Loucy (cell line): ENCODE measurements at regions not wholly inside any gene's neighbourhood (a gene's known extent, or its start where the extent isn't known, plus 50 kb on each side); places are given as distances from the start of the nearest gene placed in this dataset.

Source experiments
- H2AFZ ChIP-seq: fragments of 200-600 bp; sonication (generic); 2 replicates; pipeline ENCODE4 v1.6.0; 2016; ENCODE audit warnings: antibody characterized with exemption, mild to moderate bottlenecking, low read length, moderate library complexity
- H3F3A ChIP-seq: fragments of 200-600 bp; 2 replicates; pipeline ENCODE4 v1.6.0; 2016; ENCODE audit warnings: antibody characterized with exemption, low read depth, mild to moderate bottlenecking
- H3K27me3 ChIP-seq: fragments of 200-600 bp; sonication (generic); 2 replicates; pipeline ENCODE4 v1.6.1; 2014; ENCODE audit warnings: low read length, mild to moderate bottlenecking; ENCODE audit not compliant: insufficient read depth, poor library complexity, severe bottlenecking
- H3K36me3 ChIP-seq: fragments of 200-600 bp; sonication (generic); 2 replicates; pipeline ENCODE4 v1.6.1; 2016; ENCODE audit warnings: low read length; ENCODE audit not compliant: insufficient read depth
- H3K4me1 ChIP-seq: fragments of 200-600 bp; sonication (generic); 2 replicates; pipeline ENCODE4 v1.5.1; 2014; ENCODE audit warnings: low read length, mild to moderate bottlenecking; ENCODE audit not compliant: insufficient read depth, poor library complexity, severe bottlenecking
- H3K4me2 ChIP-seq: fragments of 200-600 bp; sonication (generic); 2 replicates; pipeline ENCODE4 v1.6.0; 2014; ENCODE audit warnings: antibody characterized with exemption, low read length, low read depth, mild to moderate bottlenecking; ENCODE audit not compliant: poor library complexity, severe bottlenecking
- H3K4me3 ChIP-seq: fragments of 200-600 bp; sonication (generic); 2 replicates; pipeline ENCODE4 v1.5.1; 2014; ENCODE audit warnings: low read length, mild to moderate bottlenecking, mixed read lengths; ENCODE audit not compliant: poor library complexity, severe bottlenecking
- H3K79me2 ChIP-seq: fragments of 200-600 bp; sonication (generic); 2 replicates; pipeline ENCODE4 v1.6.1; 2014; ENCODE audit warnings: low read length; ENCODE audit not compliant: insufficient read depth
- H3K9ac ChIP-seq: fragments of 200-600 bp; sonication (generic); 2 replicates; pipeline ENCODE4 v1.6.0; 2014; ENCODE audit warnings: mild to moderate bottlenecking, low read depth, low read length, moderate library complexity; ENCODE audit not compliant: poor library complexity, severe bottlenecking
- H3K9me2 ChIP-seq: fragments of 200-600 bp; sonication (generic); replicated peaks from 2 replicates; pipeline ENCODE4 v1.6.1; 2016; ENCODE audit warnings: low read depth, low read length, mixed read lengths
- H3K9me3 ChIP-seq: fragments of 200-600 bp; sonication (generic); 2 replicates; pipeline ENCODE4 v1.6.1; 2014; ENCODE audit warnings: mild to moderate bottlenecking, antibody characterized with exemption, low read length, low read depth; ENCODE audit not compliant: insufficient read depth
- H4K20me1 ChIP-seq: fragments of 200-600 bp; sonication (generic); 2 replicates; pipeline ENCODE4 v1.6.0; 2014; ENCODE audit warnings: antibody characterized with exemption, low read length, mild to moderate bottlenecking; ENCODE audit not compliant: insufficient read depth, poor library complexity, severe bottlenecking
- CTCF ChIP-seq: fragments of 200-600 bp; sonication (generic); conservative IDR thresholded peaks from 2 replicates; pipeline ENCODE4 v1.5.1; 2014; ENCODE audit warnings: mild to moderate bottlenecking, antibody characterized with exemption, low read length
- EZH2phosphoT487 ChIP-seq: fragments of 200-600 bp; IDR thresholded peaks from 2 replicates; pipeline ENCODE4 v1.6.1; 2018; ENCODE audit warnings: antibody characterized with exemption, mild to moderate bottlenecking, moderate library complexity, borderline replicate concordance

DNA sequence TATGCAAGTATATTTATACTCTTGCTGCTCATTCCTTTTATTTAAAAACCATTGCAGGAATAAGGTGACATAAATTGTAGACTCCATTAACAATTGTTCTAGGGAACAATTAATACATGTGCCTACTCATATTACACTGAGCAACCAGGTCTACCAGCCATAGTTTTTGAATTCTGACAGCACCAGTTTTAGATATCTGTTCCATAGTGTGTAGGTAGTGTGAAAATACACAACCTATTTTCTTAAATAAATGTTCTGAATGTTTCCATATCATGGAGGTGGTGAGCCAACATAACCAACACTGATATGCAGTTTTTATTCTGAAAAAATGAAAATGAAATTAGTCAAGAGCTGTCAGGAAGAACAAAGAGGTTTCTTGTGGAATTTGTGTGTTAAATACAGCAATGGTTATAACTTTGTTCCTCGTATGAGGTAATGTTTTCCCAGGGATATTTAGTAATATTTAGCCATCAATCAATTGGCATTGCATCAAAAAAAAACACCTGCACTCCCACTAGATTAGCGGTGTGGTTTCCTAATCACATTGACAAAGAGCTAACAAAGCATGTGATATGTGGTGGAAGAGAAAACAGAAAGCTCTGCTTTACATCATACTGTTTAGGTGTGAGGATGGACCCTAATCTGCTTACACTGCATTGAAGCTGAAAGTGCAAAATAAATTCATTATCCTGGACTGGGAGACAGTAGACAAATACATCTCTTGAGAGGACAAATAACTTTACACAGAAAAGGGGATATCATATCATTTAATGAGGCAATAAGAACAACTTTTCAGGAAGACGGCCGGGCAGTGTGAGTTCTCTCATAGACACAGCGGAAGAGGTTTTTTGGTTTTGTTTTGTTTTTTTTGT, 369.5 kb upstream of the THBS1 start:
- no peak for TF ChIP-seq CTCF
- no peak for TF ChIP-seq EZH2phosphoT487
- no peak overlapping the region for H2AFZ ChIP-seq

GRCh38 chr15:39213385-39213840, 367.5 kb upstream of the THBS1 start:
- no peak overlapping the region for H3K9ac ChIP-seq
- no peaks in the 10 kb centered on the region for H3K27me3 ChIP-seq
- H3K9me2 ChIP-seq, result no peaks in the 10 kb centered on the region
- H3K9me3 ChIP-seq, result no peaks in the 10 kb centered on the region
- H3K4me2 ChIP-seq, result no peak overlapping the region
- H3K4me1 ChIP-seq, result no peaks in the 10 kb centered on the region
- H3F3A ChIP-seq, result no peaks in the 10 kb centered on the region
- TF ChIP-seq EZH2phosphoT487 (no peak), CTCF (no peak)
- no peak overlapping the region for H2AFZ ChIP-seq
- no peaks in the 10 kb centered on the region for H4K20me1 ChIP-seq
- no peaks in the 10 kb centered on the region for H3K36me3 ChIP-seq
- H3K79me2 ChIP-seq, result no peaks in the 10 kb centered on the region
- no peak overlapping the region for H3K4me3 ChIP-seq

More for the DNA sequence above, 369.5 kb upstream of the THBS1 start:
- Histone ChIP-seq H3F3A (no peaks in the 10 kb centered on the region), H4K20me1 (no peaks in the 10 kb centered on the region), H3K79me2 (no peaks in the 10 kb centered on the region), H3K9me3 (no peaks in the 10 kb centered on the region), H3K4me2 (no peak overlapping the region), H3K4me3 (no peak overlapping the region), H3K9ac (no peak overlapping the region), H3K9me2 (no peaks in the 10 kb centered on the region), H3K36me3 (no peaks in the 10 kb centered on the region), H3K27me3 (no peaks in the 10 kb centered on the region), H3K4me1 (no peaks in the 10 kb centered on the region)

DNA sequence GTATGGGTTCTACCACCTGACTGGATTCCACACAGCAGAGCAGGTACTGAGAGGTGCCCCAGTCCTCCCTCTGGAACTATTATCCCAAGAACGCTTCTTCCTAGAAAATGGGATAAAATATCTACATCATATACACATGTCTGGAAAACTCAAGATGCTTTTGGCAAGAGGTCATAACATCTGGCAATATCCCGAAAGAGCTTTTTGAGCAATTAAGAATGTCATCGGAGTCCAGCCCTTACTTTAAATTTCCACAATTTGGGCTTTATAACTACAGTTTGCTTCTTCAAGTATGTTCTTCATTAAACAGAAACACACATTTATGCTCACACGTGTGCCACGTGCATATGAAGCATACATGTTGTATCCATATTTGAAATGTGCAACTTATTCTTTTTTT, 365.9 kb upstream of the THBS1 start:
- H4K20me1 ChIP-seq, result no peaks in the 10 kb centered on the region
- H2AFZ ChIP-seq, result no peak overlapping the region
- no peak overlapping the region for H3K4me2 ChIP-seq
- H3K27me3 ChIP-seq, result no peaks in the 10 kb centered on the region
- H3K9me3 ChIP-seq, result no peaks in the 10 kb centered on the region
- H3K36me3 ChIP-seq, result no peaks in the 10 kb centered on the region
- no peaks in the 10 kb centered on the region for H3K9me2 ChIP-seq
- TF ChIP-seq EZH2phosphoT487 (no peak), CTCF (no peak)
- H3K9ac ChIP-seq, result no peak overlapping the region
- no peaks in the 10 kb centered on the region for H3K4me1 ChIP-seq
- no peak overlapping the region for H3K4me3 ChIP-seq
- H3K79me2 ChIP-seq, result no peaks in the 10 kb centered on the region
- no peaks in the 10 kb centered on the region for H3F3A ChIP-seq
